Panc1 (cell line): ENCODE measurements at regions not wholly inside any gene's neighbourhood (a gene's known extent, or its start where the extent isn't known, plus 50 kb on each side); places are given as distances from the start of the nearest gene placed in this dataset.

ENCODE experiments used
- ATAC-seq: fragments of 200-7000 bp; cut with Tn5 transposase; 2 replicates; pipeline ENCODE4 v1.9.1; 2020; ENCODE audit warnings: mild to moderate bottlenecking, moderate library complexity
- BruUV-seq: library from RNA; stranded (reverse); fragments of 400-500 nt; replicated peaks from 2 replicates; lab custom pipeline; 2021; lab: Mats Ljungman, UMichigan
- CTCF ChIA-PET: fragments of 300-600 bp; sonication (Branson Sonifier 250); formaldehyde crosslinking; loops from one replicate; lab custom pipeline; 2022; ENCODE audit warnings: antibody characterized with exemption; lab: Charles Lee
- POLR2A ChIA-PET: fragments of 300-600 bp; sonication (Branson Sonifier 250); formaldehyde crosslinking; loops from one replicate; lab custom pipeline; 2022; ENCODE audit warnings: antibody characterized with exemption; lab: Charles Lee
- DNase-seq: peaks from one replicate; pipeline ENCODE4 v3.0.0-alpha.2; 2010; ENCODE audit warnings: low read depth, low spot score
- H3K27ac ChIP-seq: 2 replicates; pipeline ENCODE4 v1.5.1; 2011; ENCODE audit warnings: mild to moderate bottlenecking, low read length, inconsistent platforms
- H3K27me3 ChIP-seq: fragments of 200-500 bp; sonication (Bioruptor generic); 2 replicates; pipeline ENCODE4 v1.6.0; 2014; ENCODE audit warnings: low read length, inconsistent platforms; ENCODE audit not compliant: control insufficient read depth, insufficient read depth
- H3K36me3 ChIP-seq: fragments of 200-500 bp; sonication (Bioruptor generic); 2 replicates; pipeline ENCODE4 v1.5.1; 2014; ENCODE audit warnings: inconsistent platforms, mild to moderate bottlenecking, low read length, moderate library complexity; ENCODE audit not compliant: control insufficient read depth, insufficient read depth
- H3K4me1 ChIP-seq: 2 replicates; pipeline ENCODE4 v1.5.1; 2011; ENCODE audit warnings: inconsistent platforms, mild to moderate bottlenecking, low read length, moderate library complexity; ENCODE audit not compliant: control insufficient read depth, insufficient read depth
- H3K4me3 ChIP-seq, 2 experiments: 2 replicates each; pipeline ENCODE4 v1.5.1; 2011 to 2012; ENCODE audit warnings: low read depth in 2 of 2, low read length in 2 of 2, mild to moderate bottlenecking in 2 of 2, inconsistent platforms in 1 of 2, moderate library complexity in 1 of 2
- H3K9me3 ChIP-seq: fragments of 200-500 bp; sonication (Bioruptor generic); 2 replicates; pipeline ENCODE4 v1.5.1; 2014; ENCODE audit warnings: low read depth, mild to moderate bottlenecking, inconsistent platforms, low read length, moderate library complexity; ENCODE audit not compliant: control insufficient read depth, insufficient read depth
- POLR2AphosphoS5 ChIP-seq: IDR thresholded peaks from 2 replicates; pipeline ENCODE4 v1.6.1; 2012; ENCODE audit warnings: mild to moderate bottlenecking, low read depth, low read length, moderate library complexity
- SIN3A ChIP-seq: IDR thresholded peaks from 2 replicates; pipeline ENCODE4 v1.6.1; 2012; ENCODE audit warnings: low read depth, mild to moderate bottlenecking, low read length, moderate library complexity, borderline replicate concordance; ENCODE audit not compliant: insufficient read depth
- TCF7L2 ChIP-seq: IDR thresholded peaks from 2 replicates; pipeline ENCODE4 v1.6.1; 2011; ENCODE audit warnings: mild to moderate bottlenecking, low read depth, low read length, inconsistent platforms
- in situ Hi-C: cut with HindIII; loops from 2 replicates; pipeline ENCODE4 v1.10.0; 2016; ENCODE audit warnings: low sequenced_read_pairs, low pct_unique_long_range_greater_than_20kb
- intact Hi-C: fragments of 100-400 bp; cut with micrococcal nuclease; formaldehyde crosslinking; loops from one replicate; pipeline ENCODE4 v1.10.0; 2022; ENCODE audit not compliant: unreplicated experiment
- TF ChIP-seq, protein P1 (sequence below), 2 experiments: IDR thresholded peaks; 2 replicates each; pipeline ENCODE4 v1.6.1; 2011 to 2012; ENCODE audit warnings: low read depth in 2 of 2, control low read depth in 1 of 2, low read length in 1 of 2, mild to moderate bottlenecking in 1 of 2, moderate library complexity in 1 of 2; ENCODE audit not compliant: insufficient read depth in 1 of 2
- TF ChIP-seq, protein P2 (sequence below): fragments of 450-650 bp; IDR thresholded peaks from 2 replicates; pipeline ENCODE4 v1.5.1; 2017; ENCODE audit warnings: mild to moderate bottlenecking

DNA sequence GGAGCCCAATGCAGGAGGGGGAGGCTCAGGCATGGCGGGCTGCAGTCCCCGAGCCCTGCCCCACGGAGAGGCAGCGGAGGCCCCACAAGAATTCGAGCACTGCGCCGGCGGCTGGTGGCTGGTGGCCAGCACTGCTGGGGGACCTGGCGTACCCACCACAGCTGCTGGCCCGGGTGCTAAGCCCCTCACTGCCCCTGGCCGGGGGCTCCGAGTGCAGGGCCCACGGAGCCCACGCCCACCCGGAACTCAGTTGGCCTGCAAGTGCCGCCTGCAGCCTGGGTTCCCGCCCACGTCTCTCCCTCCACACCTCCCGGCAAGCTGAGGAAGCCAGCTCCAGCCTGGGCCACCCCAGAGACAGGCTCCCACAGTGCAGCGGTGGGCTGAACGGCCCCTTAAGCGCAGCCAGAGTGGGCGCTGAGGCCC lies 780.3 kb downstream of the DTWD2 start:
- ChIA-PET POLR2A (no interaction called here), CTCF (no interaction called here)
- Histone ChIP-seq H3K9me3 (no peaks in the 10 kb centered on the region), H3K27me3 (no peaks in the 10 kb centered on the region), H3K36me3 (no peaks in the 10 kb centered on the region), H3K4me3 (no peak overlapping the region), H3K4me1 (no peaks in the 10 kb centered on the region), H3K27ac (no peak overlapping the region)
- intact Hi-C loops (no loop called here), in situ Hi-C loops (no loop called here)
- TF ChIP-seq, protein P1, sequence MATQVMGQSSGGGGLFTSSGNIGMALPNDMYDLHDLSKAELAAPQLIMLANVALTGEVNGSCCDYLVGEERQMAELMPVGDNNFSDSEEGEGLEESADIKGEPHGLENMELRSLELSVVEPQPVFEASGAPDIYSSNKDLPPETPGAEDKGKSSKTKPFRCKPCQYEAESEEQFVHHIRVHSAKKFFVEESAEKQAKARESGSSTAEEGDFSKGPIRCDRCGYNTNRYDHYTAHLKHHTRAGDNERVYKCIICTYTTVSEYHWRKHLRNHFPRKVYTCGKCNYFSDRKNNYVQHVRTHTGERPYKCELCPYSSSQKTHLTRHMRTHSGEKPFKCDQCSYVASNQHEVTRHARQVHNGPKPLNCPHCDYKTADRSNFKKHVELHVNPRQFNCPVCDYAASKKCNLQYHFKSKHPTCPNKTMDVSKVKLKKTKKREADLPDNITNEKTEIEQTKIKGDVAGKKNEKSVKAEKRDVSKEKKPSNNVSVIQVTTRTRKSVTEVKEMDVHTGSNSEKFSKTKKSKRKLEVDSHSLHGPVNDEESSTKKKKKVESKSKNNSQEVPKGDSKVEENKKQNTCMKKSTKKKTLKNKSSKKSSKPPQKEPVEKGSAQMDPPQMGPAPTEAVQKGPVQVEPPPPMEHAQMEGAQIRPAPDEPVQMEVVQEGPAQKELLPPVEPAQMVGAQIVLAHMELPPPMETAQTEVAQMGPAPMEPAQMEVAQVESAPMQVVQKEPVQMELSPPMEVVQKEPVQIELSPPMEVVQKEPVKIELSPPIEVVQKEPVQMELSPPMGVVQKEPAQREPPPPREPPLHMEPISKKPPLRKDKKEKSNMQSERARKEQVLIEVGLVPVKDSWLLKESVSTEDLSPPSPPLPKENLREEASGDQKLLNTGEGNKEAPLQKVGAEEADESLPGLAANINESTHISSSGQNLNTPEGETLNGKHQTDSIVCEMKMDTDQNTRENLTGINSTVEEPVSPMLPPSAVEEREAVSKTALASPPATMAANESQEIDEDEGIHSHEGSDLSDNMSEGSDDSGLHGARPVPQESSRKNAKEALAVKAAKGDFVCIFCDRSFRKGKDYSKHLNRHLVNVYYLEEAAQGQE (IDR thresholded peaks at IDR 0.05; ENCODE audit: insufficient read depth in 1 of 2, low read depth in 2 of 2, low read length in 1 of 2), result no peak
- TF ChIP-seq SIN3A (no peak), POLR2AphosphoS5 (no peak), TCF7L2 (no peak)
- TF ChIP-seq, protein P2, sequence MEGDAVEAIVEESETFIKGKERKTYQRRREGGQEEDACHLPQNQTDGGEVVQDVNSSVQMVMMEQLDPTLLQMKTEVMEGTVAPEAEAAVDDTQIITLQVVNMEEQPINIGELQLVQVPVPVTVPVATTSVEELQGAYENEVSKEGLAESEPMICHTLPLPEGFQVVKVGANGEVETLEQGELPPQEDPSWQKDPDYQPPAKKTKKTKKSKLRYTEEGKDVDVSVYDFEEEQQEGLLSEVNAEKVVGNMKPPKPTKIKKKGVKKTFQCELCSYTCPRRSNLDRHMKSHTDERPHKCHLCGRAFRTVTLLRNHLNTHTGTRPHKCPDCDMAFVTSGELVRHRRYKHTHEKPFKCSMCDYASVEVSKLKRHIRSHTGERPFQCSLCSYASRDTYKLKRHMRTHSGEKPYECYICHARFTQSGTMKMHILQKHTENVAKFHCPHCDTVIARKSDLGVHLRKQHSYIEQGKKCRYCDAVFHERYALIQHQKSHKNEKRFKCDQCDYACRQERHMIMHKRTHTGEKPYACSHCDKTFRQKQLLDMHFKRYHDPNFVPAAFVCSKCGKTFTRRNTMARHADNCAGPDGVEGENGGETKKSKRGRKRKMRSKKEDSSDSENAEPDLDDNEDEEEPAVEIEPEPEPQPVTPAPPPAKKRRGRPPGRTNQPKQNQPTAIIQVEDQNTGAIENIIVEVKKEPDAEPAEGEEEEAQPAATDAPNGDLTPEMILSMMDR, result no peak
- no TSS peak for BruUV-seq
- no peak for DNase-seq
- no peak for ATAC-seq

DNA sequence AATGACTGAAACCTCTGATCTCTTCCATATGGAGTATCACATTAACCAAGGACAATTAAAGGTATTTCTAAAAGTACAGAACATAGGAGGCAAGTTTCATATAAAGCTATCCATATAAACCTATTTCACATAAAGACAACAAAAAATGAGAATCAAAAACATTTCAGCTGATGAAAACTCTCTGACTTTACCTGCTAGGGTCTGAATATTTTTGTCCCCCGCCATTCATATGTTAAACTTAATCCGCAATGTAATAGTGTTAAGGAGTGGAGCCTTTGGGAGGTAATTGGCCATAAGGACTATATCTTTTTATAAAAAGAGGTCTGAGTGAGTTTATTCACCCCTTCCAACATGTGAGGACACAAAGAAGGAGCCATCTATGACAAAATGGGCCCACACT lies 788.5 kb downstream of the DTWD2 start:
- ATAC-seq (no peak), DNase-seq (no peak)
- no TSS peak for BruUV-seq
- TF ChIP-seq TCF7L2 (no peak), POLR2AphosphoS5 (no peak), SIN3A (no peak)
- TF ChIP-seq, protein P1 (IDR thresholded peaks at IDR 0.05; ENCODE audit: insufficient read depth in 1 of 2, low read depth in 2 of 2, low read length in 1 of 2), result no peak
- TF ChIP-seq, protein P2, result no peak
- no peak overlapping the region for H3K4me3 ChIP-seq
- in situ Hi-C loops (no loop called here), intact Hi-C loops (no loop called here)
- no peaks in the 10 kb centered on the region for H3K36me3 ChIP-seq
- CTCF ChIA-PET, result no interaction called here
- H3K4me1 ChIP-seq, result no peaks in the 10 kb centered on the region
- no peak overlapping the region for H3K27ac ChIP-seq
- POLR2A ChIA-PET, result no interaction called here
- H3K9me3 ChIP-seq, result no peaks in the 10 kb centered on the region
- H3K27me3 ChIP-seq, result no peaks in the 10 kb centered on the region
